ENCODE measurements at regions not wholly inside any gene's neighbourhood (a gene's known extent, or its start where the extent isn't known, plus 50 kb on each side); places are given as distances from the start of the nearest gene placed in this dataset.

GRCh38 chr2:136377423-136378382, 259.8 kb upstream of the CXCR4 start:
- TF ChIP-seq CTCF (IDR thresholded peaks at IDR 0.05) = no peak
- no peak for TF ChIP-seq POLR2A (IDR thresholded peaks at IDR 0.05)

All from thyroid gland (tissue), 4 donors.